ENCODE measurements at regions not wholly inside any gene's neighbourhood (a gene's known extent, or its start where the extent isn't known, plus 50 kb on each side); places are given as distances from the start of the nearest gene placed in this dataset.

DNA sequence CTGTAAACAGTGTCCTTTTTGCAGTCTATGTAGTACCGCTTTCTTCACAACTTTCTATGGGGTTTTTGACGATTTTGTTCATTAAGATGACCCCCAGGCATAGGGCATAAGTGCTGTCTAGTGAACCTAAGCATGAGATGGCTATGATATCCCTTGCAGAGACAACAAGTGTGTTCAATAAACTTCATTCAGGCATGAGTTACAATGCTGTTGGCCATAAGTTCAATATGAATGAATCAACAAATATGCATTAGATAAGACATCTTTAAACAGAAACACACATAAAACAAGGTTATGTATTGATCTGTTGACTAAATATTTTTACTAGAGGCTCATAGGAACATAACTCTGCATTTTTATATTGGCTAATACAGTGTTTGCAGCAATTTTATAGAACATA, 1322.0 kb downstream of the ARAP2 start (continued):
- no peak for TF ChIP-seq RNF2 (IDR thresholded peaks at IDR 0.05; ENCODE audit: borderline replicate concordance, low read depth, low read length, missing control alignments, poor library complexity, severe bottlenecking)
